ENCODE measurements at regions not wholly inside any gene's neighbourhood (a gene's known extent, or its start where the extent isn't known, plus 50 kb on each side); places are given as distances from the start of the nearest gene placed in this dataset.
"Not testable (repeated sequence)": the region's sequence is repeated elsewhere in the genome, so short reads cannot be mapped to it uniquely, and the experiment has no call there.

GRCh38 chr5:159504106-159504856, 174.0 kb upstream of the IL12B start:
- DNase-seq: no peak

DNA sequence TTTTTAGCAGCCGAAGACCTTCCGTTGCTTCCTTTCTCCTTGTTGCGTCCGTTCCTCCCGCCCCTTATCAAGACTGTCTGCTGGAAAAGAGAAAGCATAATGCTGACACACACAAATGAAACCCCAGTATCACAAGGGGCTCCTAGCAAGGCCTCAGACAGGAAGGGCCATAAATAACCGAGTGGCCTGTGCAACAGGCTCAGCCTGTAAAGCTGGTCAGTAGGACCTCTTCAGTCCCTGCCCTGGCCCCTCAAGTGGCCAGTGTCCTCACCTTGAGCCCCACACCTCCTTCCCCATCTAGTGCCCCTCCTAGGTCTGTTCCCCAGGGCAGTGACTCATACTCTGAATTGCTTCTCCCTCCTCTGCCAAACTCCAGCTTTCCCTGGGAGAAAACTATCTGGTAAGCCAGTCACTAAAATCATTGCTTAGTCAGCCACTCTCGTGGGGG, 174.6 kb upstream of the IL12B start:
- no peak for DNase-seq

DNA sequence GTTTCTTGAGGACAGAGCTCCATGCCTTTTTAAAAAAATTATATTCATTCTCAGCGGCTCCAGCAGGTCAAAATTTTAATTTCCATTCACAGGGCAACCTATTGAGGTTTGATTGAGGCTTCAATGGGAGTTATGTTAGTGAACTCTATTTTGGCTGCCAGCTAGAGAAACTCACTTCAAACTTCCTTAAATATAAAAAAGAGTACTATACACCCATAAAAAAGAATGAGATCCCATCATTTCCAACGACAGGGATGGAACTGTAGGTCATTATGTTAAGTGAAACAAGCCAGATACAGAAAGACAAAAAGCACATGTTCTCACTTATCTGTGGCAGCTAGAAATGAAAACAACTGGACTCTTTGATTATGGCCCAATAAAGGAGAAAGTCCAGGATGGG, 176.8 kb upstream of the IL12B start:
- DNase-seq: no peak

DNA sequence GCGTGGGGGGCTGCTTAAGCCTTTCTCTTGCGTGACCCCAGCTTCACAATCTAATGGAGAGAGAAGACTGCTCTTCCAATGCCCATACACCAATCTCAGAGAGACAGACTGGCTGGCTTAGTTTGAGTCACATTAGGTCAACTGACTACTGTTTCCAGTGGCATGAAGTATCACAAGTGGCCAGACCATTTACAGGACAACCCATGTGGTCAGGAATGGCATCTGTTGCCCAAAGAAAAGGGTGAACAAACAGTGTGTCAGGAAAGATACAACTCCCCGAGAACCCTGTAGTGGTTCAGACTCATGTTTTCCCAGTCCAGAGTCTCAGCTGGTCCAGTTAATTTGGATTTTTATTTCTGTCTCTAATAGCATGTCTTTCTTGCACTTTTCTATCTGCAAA, 177.4 kb upstream of the IL12B start:
- DNase-seq: no peak

GRCh38 chr5:159508344-159508743, 178.1 kb upstream of the IL12B start:
- DNase-seq: no peak

GRCh38 chr5:159509002-159509660, 178.8 kb upstream of the IL12B start:
- DNase-seq: no peak

DNA sequence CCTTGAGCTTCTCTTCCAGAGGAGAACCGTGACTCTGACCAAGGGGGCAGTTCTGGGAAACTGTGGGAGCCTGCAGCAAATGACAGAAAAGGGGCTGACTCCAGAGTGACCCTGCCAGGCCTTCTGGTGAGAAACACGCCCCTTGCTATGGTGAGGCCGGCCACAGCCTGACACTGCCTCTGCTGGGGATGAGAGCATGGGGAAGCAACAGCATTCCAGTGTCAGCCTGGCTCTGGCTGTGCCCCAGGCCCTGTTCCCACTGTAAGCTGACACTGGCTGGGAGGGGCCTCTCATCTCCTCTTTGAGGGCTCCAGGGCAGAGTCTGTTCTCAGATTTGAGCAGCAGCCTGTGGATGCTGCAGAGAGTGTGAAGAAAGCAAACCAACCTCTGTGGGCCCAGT, 180.0 kb upstream of the IL12B start:
- DNase-seq: no peak

- DNase-seq: no peak
Observed at GRCh38 chr5:159511570-159511969, 181.3 kb upstream of the IL12B start.

DNA sequence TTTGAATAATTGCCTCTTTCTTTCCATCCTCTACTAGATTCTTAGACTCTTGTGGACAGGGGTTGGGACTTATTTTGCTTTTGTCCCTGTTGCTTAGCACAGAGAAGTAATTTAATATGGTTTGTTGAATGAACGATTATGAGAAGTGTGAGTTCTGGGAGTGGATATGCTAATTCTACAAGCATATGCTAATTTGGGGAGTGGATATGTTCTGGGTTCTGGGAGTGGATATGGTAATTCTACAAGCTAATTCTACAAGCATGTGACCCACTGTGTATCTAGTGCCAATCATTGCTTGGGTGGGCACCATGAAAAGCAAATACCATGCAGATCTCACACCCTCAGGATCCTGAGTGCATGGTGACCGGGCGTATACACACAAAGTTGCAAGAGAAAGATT, 181.8 kb upstream of the IL12B start:
- no peak for DNase-seq

DNA sequence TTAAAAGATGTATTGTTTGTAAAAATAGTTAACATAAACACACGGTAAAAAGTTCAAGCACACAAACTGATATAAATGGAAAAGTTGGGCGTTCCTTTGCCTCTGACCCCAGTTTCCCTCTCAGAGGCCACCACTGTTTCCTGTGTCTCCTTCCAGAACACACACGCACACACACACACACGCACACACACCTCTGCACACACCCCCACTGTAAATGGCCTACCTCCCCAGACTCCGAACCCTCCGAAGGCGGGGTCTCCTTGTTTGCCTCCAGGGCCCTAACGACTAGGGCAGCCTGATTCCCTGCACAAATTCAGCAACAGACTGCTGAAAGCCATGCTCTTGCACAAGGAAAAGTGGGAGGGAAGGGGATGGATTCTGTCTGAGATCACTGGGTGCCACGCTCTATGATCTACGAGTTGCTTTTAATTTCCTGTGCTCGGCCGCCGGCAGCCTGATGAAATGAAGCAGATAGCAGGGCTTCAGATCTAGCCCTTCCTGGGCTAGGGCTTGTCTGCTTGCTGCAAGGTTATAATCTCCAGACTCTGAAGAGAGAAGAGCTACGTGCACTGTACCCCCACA, 184.0 kb upstream of the IL12B start:
- DNase-seq: no peak

DNA sequence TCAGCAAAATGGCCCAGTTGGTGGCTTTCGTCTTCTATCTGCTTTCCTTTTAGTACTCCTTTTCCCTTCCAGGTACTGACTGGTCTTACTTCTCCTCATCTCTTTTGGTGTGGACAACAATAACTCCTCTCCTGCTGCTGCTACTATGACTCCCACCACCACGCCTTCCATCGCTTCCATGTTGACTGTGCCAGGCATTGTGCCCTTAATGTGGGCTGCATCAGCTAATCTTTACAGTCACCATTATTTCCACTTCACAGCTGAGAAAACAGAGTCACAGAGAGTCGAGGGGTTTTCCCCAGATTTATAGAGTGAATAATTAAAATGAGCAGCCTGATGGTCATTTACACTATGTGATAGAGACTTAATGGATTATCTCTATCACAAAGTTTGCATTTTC, 184.9 kb upstream of the IL12B start:
- DNase-seq: no peak

- peak; percentile 77 for DNase-seq
Observed at GRCh38 chr5:159515909-159516415, 185.7 kb upstream of the IL12B start.

GRCh38 chr5:159518371-159518770, 188.1 kb upstream of the IL12B start:
- no peak for DNase-seq

DNA sequence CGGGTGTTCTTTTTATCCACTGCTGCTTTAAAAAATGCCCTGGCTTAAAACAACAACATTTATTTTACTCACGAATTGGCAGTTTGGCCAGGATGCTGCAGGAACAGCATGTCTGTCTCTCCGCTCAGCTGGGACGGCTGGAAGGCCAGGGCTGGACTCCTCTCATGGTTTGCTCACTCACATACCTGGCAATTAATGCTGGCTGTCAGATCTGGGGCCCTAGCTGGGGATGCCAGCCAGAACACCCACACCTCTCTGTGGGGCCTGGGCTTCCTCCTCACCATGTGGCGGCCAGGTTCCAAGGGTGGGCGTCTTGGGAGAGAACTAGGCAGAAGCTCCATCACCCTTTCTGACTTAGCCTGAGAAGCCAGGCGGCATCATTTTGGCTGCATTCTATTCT, 189.1 kb upstream of the IL12B start:
- no peak for DNase-seq

DNA sequence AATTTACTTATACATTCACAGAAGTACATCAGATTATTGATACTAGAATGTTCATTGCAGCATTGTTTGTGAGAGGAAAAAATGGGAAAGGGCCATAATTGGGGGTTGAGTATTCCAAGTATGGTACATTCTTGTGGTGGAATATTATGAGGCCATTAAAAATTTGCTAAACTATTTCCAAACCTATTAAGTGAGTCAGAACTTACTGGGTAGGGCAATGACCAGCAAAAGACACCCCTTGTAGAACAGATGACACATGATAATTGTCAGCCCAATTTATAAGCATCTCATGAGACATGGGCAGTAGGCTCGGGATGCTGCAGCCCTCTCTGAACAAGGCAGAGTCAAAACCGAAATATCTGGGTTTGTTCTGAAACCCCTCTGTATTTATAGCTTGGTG, 192.6 kb upstream of the IL12B start:
- DNase-seq: no peak

DNA sequence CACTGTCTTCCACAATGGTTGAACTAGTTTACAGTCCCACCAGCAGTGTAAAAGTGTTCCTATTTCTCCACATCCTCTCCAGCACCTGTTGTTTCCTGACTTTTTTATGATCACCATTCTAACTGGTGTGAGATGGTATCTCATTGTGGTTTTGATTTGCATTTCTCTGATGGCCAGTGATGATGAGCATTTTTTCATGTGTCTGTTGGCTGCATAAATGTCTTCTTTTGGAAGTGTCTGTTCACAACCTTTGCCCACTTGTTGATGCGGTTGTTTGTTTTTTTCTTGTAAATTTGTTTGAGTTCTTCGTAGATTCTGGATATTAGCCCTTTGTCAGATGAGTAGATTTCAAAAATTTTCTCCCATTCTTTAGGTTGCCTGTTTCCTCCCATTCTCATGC, 194.0 kb upstream of the IL12B start:
- DNase-seq: not testable (repeated sequence)

GRCh38 chr5:159525117-159525516, 194.8 kb upstream of the IL12B start:
- no peak for DNase-seq

DNA sequence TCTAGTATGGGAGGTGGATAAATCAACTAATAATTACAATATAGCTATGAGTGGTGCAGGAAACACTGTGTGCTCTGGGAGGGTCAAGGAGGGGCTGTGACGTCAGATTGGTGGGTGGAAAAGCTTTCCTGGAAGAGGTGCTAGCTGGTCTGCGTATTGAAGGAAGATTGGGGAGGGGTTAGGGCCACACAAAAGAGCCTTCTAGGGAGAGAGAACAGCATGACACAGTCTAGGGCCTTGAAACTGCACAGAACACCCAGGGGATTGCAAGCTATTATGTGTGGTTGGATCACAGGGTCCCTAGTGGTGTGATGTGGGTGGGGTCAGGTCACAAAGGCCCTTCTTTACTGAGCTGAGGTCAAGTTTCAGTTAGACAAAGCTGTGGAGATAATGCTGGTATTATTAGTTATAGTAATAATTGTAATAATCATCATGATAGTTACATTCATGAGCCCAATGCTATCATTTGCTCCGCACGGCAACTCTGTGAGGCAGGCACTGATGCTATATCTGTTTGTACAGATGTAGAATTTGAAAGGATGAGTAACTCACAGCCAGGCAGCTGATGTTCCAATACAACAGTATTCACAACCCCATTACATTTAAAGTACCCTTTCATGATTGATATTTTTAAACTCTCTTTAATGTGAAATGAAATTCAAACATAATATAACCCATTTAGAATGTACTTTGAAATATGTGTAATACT, 197.4 kb upstream of the IL12B start:
- DNase-seq: no peak

- no peak for DNase-seq
Observed at GRCh38 chr5:159531554-159532105, 201.3 kb upstream of the IL12B start.

- DNase-seq: no peak
Observed at GRCh38 chr5:159533197-159533596, 202.9 kb upstream of the IL12B start.

DNA sequence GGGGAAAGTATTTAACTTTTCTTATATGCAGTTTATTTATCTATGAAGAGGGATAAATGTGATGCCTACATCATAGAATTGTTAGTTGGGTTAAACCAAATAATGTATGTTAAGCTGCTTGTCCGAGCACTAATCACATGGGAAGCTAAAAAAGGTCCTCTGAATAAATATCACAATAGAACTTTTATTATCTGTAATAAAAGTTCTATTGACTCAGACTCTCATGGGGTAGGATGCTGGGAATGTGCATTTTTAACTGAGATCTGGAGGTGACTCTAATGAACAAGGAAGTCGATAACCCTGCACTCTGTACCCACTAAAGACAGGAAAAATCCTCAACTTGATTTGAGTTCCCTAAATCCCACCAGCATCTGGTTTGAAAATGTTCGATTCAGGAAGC, 205.9 kb upstream of the IL12B start:
- DNase-seq: no peak

DNA sequence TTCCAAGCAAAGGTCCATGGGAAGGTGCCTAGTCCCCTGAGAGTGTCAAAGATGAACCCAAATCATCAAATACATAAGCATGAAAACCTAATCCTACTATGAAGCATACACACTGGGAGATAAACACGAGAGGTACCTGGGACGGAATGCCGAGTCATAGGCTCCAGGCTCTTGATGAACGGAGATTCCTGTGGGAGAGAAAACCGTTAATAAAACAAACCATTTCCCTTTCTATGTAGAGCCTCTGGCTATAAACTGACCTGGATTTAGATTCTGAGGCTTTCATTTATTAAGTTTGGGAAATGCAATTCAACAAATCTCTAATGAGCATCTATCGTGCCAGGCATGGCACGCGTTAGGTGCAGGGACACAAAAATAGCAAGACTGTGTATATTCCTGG, 206.4 kb upstream of the IL12B start:
- no peak for DNase-seq

- peak; percentile 63 for DNase-seq
Observed at GRCh38 chr5:159539678-159540077, 209.4 kb upstream of the IL12B start.
